AML-193 (cell line): ENCODE measurements at regions not wholly inside any gene's neighbourhood (a gene's known extent, or its start where the extent isn't known, plus 50 kb on each side); places are given as distances from the start of the nearest gene placed in this dataset.

ENCODE experiments used
- DNase-seq, 2 experiments: peaks; one replicate each; lab custom pipeline; 2025; lab: John Stamatoyannopoulos, UW

DNA sequence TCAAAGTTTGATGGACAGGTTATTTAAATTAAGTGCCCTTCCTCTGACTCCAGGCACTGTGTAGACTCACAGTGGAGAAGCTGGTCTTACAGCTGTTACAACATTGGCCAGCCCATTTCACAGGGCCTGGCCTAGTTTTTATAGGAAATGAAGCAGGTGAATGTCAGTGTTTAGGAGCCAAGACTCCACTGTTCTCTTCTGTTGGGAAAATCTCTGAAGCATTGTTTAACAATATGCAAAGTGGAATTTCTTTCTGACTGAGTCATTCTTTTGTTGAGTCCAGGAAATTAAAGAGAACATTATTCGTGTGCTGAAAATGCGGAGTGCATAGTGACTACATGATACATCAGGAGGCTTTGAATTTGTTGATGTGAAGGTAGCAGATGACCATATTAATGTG lies 64.7 kb downstream of the ARRDC4 start:
- DNase-seq, result no peak

DNA sequence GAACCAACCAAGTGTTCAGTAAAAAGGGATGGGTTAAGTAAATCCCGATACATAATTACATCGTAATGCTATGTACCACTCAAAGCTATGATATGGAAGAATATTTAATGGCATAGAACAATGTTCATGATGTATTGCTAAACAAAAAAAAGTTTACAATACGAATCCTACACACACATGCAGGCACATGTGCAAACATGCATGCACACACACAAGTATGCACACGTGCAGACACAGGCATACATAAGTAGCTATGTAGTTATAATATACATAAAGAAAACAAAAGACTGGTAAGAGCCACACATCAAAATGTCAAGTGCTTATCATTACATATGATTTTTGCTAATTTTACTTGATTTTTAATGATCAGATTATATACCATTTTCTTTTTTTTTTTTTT lies 74.2 kb downstream of the ARRDC4 start:
- DNase-seq, result no peak

DNA sequence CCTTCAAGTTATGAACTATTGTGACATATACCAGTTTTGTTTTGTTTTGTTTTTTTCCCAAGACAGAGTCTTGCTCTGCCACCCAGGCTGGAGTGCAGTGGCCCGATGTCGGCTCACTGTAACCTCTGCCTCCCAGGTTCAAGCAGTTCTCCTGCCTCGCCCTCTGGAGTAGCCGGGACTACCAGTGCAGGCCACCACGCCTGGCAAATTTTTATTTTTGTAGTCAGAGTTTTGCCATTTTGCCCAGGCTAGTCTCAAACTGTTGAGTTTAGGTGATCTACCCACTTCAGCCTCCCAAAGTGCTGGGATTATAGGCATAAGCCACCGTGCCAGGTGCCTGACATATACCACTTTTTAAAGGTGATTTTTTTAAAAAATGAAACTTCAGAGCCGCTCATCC lies 74.6 kb downstream of the ARRDC4 start:
- DNase-seq, result no peak

DNA sequence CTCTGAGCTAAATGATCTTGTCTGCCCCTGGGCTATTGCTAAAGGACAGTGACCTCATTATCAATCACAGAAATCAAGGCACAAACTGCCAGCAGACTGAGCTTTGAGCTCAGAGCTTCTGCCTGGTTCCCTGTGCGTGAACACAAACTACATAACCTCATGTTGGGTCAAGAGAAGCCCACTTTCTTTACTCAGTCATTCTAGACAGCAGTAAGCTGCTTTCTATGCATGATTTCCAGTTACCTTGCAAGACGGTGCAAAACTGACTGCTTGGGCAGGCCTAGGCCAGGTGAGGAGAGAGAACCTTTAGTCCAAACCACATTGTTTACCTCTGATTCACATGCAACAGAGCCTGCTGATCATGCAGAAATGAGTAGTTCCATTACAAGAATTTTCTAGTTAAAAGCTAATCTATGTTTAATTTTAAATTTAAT lies 75.1 kb downstream of the ARRDC4 start:
- DNase-seq, result no peak

DNA sequence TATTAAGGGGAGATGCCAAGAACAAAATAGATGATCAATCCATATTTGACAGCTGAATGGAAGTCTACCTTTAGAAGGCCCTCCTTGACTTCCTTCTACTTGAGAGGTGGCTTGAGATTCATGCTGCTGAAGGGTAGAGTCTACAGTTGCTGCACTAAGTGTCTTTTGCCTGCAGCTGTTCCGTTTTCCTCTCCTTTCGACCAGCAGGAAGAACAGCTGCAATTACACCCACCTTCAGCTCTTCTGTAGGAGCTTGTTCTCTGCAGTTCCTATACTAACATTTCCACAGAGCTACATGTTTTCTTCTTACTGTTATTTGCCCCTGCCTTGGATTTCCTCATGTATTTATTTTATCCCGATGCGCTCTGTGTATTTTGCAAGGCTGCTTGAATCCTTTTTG lies 79.1 kb downstream of the ARRDC4 start:
- DNase-seq, result no peak

DNA sequence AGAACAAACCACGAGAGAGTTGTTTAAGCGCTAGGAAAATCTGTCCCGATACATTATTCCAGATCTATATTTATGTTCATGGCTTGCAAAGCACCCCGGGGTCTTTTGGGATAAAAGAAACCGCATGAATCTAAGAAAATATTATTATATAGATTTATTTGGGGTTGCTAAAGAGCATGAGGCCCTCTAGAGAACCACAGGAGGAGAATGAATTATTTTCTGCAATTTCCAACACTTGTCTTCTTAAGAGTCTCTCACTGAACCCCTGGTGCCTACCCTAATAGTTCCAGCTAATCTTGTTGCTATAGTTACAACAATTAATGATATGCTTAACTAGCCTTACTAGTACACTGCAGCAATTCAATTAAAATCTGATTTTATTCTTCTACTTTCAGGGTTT lies 79.6 kb downstream of the ARRDC4 start:
- no peak for DNase-seq

DNA sequence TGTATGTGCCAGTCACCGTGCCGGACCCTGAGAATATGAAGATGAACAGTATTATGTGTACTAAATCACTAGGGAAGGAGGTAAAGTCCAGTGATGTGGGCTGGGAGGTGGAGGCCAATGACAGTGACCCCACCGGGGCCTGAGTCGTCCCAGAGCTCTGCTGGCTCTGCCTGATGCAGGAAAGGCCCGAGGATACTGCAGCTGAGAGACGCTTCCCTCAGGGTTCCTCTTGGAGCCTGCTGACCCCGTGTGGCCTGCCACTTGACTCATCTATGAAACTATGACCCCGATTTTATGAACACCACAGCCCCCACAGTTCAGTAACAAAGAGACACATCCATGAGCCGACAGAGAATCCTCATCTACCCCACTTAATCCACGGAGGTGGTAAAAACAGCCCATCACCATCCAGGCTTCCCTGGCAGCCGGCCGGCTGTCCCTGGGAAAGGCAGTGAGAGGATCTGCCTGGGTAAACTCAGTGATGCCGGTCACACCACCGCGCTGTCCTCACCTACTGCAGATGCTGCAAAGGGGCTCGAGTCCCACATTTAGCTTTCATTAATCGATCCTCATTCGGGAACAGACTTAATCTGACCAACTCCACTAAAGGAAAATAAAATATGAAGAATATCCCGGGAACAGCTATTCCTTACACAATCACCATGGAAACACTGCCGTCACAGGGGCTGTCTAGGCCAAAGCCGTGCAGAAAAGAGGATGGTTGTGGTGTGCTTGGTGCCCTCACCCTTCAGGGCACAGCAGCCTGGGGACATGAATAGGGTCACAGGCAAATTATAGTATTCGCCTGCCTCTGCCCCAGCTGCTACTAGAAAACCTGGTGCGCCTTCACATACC lies 82.9 kb downstream of the ARRDC4 start:
- DNase-seq, result no peak

DNA sequence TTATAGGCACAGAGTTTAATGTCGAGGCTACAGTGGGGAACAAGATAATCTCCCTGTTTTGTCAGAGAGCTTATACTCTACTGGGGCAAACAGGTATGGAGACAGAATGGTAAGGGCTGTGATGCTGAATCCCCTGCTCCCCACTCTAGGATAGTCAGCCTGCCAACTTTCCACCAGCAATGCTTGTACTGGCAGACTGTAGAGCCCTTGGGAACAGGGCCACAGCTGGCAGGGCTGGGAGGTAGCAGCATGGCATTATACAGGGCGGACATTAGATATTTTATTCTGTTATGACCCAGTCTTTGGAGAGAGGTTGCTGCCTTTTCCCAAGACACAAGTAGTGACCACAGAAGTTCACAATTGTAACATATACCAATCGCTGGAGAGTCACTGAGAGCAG lies 91.2 kb downstream of the ARRDC4 start:
- no peak for DNase-seq

DNA sequence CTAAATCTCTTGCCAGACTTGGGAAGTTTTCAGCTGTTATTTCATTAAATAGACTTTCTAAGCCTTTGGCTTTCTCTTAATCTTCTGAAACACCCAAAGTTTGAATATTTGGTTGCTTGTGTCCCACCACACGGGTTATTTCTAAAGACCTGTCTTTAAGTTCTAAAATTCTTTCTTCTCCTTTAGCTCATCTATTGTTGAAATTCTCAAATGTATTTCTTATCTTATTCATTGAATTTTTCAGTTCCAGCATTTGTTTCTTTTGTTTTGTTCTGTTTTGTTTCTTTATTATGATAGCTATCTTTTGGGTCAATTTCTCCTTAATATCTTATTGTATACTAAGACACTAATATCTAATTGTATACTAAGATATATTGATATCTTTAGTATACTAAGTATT lies 97.0 kb downstream of the ARRDC4 start:
- no peak for DNase-seq

DNA sequence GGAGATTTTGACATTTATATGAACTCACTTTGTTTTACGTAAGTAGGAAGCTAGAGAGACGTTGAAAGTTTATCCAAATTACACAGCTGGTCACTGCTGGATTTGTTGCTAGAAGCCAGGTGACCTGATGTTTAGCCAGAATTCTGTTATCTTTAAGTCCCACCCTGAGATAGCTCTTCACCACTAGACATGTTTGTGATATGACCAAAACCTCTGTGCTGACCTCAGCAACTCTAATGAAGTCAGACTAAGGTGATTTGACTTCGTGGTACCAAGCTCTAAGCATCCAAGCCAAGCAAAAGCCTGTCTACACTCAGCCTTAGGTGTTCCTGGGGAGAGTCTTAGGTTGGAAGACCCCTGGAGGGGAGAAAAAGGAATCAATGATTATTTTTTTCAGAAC lies 102.4 kb downstream of the ARRDC4 start:
- DNase-seq, result no peak

DNA sequence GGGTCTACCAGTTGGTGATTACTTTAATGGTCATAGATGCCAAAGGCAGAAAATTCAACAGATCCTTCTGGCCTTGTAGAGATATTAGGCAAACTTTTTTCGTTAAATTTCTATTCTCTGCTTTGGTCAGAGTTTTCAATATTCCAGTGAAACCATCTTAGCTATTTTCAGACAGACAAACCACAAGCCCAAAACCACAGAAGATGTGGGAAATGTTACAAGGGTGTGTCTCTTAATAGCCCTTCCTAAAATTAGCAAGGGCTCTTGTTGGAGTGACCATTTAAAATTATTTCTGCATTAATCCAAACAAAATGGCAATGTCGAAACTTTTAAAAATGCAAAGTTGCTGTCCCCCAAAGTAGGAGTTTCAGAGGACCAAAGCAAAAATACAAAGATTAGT lies 102.8 kb downstream of the ARRDC4 start:
- no peak for DNase-seq

DNA sequence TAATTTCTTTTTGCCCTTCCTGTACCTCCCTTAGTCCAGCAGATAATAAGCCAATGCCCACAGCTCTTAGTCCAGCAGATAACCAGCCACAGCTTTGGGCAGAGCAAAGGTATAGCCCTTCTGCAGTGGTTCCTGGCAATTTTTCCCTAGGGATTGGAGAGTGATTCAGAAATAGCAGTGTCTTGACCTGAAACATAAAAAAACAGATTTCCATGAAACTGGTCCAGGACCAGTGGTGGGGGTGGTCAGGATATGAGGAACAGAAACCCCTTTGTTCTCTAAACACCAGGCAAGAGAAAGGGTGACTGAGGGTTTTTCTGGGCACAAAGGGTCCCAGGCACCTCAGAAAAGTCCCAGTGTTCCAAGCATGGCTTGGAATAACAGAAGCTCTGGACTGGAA lies 103.4 kb downstream of the ARRDC4 start:
- DNase-seq, result no peak

DNA sequence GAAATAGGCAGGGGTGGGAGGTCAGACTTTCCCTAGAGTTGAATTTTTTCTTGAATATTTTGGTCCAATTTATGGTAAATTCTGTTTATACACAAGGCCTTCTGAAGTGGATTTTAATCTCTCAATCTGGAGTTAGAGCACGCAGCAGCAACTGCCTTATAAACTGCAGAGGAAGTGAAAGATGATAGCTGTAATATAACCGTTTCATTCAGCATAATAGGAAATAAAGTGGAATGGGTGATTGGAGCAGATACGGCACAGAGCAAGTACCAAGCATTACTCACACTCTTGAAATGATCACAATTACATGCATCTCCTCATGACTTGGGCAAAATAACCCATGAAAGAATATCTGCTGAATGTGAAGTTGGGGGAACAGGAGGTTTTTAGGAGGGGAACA lies 106.8 kb downstream of the ARRDC4 start:
- no peak for DNase-seq

DNA sequence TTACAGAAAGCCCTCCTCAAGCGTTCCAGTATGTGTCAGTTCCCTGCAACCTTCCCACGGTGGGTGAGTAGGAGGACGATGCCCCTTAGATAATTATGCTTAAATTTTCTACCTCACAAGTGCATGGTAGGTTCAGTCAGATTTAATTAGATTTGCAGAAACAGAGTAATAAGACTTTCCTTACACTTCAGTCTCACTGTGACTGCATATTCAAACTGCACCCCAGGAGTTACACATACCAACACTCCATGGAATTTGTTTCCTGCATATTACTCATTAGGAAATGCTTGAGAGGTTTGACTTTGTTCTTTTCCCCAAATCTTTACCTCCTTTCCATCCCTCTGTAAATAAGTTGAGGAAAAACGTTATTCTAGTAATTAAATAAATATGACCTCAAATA lies 108.8 kb downstream of the ARRDC4 start:
- no peak for DNase-seq

DNA sequence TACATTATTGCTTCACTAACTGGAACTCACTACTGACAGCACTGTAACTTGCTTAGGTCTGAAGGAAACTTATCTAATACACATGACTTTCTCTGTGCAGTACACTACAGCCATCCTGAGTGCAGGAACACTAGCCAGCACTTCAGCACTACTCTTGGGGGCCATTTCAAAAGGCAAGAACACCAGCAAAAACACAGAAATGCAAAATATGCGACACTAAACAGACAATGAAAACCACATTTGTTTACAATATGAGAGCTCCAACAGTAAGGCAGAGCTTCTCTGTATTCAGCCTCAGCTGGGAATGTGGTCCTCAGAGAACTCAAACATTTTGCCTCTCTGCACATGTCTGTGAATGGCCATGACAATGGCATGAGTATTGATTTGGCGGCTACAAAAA lies 109.6 kb downstream of the ARRDC4 start:
- DNase-seq, result no peak

DNA sequence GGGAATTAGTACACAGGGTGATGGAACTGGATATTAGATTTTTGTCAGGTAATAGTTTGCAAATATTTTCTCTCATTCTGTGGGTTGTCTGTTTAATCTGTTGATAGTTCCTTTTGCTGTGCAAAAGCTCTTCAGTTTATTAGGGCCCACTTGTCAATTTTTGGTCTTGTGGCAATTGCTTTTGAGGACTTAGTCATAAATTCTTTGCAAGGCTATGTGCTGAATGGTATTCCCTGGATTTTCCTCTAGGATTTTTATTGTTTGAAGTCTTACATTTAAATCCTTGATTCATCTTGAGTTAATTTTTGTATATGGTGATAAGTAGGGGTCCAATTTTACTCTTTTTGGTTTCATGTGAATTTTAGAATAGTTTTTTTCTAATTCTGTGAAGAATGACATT lies 111.3 kb downstream of the ARRDC4 start:
- no peak for DNase-seq

DNA sequence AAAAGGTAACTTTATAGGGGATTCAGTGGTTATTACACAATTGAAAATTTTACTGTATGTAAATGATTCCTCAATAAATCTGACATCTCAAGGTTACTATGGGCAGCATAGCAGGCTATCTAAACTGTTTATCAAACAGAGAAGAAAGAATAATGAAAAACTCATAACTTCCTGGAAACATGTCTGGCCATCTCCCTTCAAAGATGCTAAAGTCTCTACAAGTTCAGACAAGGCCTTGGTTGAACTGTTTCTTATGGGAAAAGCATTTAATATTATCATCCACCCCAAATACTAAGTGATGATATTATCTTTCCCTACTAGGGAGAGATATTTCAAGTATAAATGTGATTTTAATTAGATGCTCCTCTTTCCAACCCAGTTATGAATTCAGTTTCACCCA lies 114.9 kb downstream of the ARRDC4 start:
- no peak for DNase-seq

DNA sequence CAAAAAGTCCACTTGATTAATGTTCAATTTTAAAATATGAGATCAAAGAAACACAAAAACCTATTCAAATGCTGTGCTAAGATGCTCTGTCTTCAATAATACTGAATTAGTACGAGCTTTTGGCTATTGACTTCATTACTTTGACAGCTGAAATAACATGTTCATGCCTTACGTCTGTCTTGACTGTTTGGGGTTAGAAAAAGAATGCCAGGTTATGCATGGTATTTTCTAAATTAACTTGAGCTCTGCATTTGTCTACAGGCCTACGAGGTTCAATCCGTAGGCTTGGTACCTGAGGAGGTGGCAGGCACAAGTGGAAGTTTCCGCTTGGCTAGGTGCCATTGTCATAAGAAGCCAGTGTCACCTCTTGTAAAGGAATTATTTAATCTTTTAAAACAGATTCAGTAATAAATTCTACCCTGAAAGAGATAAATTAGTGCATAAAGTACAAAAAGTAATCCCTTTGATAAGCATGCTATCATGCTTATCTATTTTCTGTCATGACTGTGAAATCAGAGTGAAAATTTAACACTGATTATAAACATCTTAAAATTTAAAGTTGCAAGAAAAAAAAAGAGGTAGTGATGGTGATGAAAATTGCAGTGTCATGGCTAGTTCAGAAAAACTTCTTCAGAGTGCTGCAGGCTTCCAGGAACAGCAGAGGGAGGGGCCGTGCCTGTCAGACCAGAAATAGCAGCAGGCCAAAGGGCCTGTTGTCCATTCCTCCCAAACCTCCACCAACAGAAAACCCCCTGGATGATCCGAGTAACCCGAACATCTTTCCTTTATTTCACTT lies 115.7 kb downstream of the ARRDC4 start:
- DNase-seq, result peak; percentile 75 to 77

DNA sequence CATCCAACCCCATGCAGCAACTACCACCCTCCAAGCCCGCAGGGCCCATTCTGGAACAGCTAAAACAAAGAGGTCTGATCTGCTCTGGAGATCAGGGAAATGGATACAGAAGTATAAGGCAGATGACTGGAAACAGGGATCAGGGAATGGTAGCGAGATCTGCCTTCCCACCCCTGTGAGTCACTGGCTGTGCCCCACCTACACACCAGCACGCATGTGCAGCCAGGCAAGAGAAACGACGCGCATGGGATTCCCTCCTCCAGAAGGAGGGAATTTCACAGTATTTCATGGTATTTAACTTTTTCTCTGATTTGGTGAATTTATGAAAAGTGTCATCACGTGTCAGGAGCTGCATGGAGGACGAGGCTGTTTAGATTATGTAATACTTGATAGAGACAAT lies 116.7 kb downstream of the ARRDC4 start:
- no peak for DNase-seq

DNA sequence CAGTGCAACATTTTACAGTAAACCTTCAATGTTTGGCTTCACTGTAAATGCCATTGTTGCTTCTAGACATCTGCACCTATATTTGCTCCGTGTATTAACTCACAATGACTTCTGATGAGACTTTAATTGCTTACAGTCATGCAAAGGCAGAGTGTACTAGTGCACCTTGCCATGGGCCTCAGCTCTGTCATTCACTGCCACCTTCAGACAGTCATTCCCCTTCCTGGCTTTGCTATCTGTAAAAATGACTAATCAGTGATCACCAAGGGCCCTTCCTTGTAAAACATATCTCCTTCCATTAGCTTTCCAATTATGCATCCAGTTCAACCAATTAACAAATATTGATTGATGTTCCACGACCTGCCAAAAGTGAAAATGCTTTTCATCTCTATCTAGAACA lies 120.3 kb downstream of the ARRDC4 start:
- no peak for DNase-seq

DNA sequence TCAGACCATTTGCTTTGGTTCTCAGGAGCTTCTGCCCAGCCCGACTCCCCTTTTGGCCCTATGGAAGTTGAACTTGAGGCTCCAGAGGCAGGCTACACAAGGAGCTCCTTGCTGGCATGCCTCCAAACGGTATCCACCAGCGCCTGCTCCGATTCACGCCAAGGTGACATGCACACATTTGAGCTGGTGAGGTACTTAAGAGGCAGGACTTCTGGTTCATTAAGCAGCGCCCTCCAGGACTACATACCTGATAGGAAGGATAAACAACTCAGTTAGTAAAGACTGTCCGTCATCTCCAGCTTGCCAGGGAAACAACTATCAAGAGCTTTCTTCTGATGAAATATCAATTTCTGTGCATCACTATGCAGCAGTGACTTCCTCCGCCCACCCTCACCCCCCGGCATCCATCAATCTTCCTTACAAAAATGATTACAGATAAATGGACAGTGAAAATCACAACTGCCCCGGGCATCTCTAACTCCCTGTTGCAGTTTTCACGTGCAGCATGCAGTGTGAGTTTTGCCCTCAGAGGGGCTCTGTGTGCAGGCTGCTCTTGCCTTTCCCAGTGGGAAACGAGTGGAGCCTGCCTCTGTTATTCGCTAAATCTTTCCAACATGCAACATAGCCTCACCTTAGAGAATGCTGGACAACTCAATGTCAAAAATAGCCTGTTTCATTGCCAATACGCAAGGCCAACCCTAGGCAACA lies 122.9 kb downstream of the ARRDC4 start:
- no peak for DNase-seq

DNA sequence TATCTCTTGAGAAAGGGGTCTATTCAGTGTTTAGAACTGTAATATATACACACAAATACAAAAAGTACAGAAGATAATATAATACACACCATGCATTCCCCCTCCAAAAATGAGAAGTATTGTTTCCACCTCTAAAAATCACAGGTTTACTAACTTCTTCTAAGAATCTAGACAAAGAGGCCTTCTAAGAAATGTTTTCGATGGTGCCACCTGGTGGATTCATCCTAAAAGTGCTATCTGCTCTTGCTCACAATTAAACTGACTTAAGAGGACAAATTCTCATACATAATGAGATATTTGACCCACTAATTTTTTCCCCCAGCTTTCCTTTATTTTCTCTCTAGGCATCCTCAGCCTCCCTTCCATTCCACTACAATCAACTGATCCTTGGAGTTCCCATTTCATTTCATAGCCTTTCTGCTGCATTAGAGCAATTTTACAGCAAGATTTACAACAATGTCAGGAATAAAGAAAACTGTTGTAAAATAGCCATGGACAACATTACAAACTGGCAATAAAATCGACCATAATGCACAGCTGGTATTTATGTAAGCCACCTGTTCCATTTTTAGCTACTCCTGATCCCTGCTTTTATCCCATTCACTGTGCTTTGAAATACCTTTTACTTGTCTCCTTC lies 124.6 kb downstream of the ARRDC4 start:
- DNase-seq, result peak; percentile 63 to 67
